Esophagus muscularis mucosa (tissue), 4 donors: ENCODE measurements at regions not wholly inside any gene's neighbourhood (a gene's known extent, or its start where the extent isn't known, plus 50 kb on each side); places are given as distances from the start of the nearest gene placed in this dataset.

Experiments
- EP300 ChIP-seq: sonication (generic); formaldehyde crosslinking; IDR thresholded peaks from one replicate; pipeline ENCODE4 v1.6.1; 2017; ENCODE audit warnings: antibody characterized with exemption
- POLR2A ChIP-seq: fragments of 450-650 bp; IDR thresholded peaks from one replicate; pipeline ENCODE4 v1.6.1; 2017; ENCODE audit warnings: antibody characterized with exemption, moderate library complexity, mild to moderate bottlenecking, low read depth
- TF ChIP-seq, protein P1 (sequence below), 3 experiments: fragments of 200-600 bp in 2 of 3; fragments of 450-650 bp in 1 of 3; sonication (generic) in 2 of 3; IDR thresholded peaks; one replicate each; pipeline ENCODE4 v1.5.1; 2017 to 2019; ENCODE audit warnings: antibody characterized with exemption in 3 of 3, mild to moderate bottlenecking in 2 of 3, moderate library complexity in 1 of 3

DNA sequence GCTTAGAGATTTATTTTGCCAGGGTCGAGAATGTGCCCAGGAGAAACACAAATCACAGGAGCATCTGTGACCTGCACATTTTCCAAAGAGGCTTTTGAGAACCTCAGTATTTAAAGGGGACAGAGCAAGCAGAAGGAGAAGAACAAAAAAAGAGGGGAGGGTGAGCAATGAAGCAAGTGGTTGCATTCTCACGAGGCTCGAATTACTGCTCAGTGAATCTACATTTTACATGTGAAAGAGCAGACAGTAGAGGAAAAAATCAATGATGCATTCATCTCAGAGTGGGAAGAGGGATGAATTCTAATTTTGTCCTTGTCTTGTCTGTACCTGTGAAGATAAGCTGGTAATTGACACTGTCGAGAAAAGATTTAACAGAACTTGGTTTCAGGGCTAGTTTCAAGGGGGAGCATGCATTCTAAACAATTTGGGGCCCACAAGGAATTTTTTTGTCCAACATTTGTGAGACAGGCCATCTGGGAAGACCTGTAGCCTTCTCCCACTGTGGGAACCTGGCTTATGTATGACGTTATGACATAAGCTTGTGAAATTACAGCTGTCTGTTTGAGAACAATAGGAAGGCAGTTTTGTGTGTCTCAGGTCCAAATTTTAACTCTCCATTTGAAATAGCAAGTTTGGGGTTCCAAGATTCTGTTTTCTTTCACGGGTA is 855.1 kb downstream of the SLITRK5 start:
- TF ChIP-seq POLR2A (no peak), EP300 (no peak)
- TF ChIP-seq, protein P1, sequence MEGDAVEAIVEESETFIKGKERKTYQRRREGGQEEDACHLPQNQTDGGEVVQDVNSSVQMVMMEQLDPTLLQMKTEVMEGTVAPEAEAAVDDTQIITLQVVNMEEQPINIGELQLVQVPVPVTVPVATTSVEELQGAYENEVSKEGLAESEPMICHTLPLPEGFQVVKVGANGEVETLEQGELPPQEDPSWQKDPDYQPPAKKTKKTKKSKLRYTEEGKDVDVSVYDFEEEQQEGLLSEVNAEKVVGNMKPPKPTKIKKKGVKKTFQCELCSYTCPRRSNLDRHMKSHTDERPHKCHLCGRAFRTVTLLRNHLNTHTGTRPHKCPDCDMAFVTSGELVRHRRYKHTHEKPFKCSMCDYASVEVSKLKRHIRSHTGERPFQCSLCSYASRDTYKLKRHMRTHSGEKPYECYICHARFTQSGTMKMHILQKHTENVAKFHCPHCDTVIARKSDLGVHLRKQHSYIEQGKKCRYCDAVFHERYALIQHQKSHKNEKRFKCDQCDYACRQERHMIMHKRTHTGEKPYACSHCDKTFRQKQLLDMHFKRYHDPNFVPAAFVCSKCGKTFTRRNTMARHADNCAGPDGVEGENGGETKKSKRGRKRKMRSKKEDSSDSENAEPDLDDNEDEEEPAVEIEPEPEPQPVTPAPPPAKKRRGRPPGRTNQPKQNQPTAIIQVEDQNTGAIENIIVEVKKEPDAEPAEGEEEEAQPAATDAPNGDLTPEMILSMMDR (IDR thresholded peaks at IDR 0.05) = no peak
